ENCODE measurements at regions not wholly inside any gene's neighbourhood (a gene's known extent, or its start where the extent isn't known, plus 50 kb on each side); places are given as distances from the start of the nearest gene placed in this dataset.

DNA sequence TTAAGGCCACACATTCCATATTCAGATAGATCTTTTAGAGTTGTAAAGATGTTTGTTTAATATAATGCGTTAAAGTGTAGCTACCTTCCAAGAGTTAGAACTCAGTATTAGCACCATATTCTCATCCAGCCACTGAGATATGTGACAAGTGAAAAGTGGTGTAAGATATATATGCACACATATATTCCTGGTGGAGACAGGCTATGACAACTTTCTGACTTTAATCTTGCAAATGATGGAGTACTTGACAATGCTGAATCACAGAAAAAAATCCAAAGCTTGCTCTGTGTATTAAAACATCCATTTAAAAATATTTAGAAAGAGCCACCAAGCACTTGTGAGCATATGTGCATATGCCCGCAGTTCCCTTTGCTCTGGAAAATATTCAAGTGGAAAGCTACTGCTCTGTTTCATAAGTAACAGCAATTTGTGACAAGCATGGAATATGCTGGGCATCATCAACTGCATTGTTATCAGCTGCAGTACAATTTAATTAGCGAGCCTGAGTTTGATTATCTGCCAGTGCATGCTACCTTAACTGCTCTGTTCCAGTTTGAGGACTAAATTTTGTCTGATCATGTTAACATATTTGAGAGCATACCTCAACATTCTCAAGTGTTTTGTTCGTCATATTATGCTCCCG is 64.8 kb downstream of the VIP start:
- TF ChIP-seq, protein P1, sequence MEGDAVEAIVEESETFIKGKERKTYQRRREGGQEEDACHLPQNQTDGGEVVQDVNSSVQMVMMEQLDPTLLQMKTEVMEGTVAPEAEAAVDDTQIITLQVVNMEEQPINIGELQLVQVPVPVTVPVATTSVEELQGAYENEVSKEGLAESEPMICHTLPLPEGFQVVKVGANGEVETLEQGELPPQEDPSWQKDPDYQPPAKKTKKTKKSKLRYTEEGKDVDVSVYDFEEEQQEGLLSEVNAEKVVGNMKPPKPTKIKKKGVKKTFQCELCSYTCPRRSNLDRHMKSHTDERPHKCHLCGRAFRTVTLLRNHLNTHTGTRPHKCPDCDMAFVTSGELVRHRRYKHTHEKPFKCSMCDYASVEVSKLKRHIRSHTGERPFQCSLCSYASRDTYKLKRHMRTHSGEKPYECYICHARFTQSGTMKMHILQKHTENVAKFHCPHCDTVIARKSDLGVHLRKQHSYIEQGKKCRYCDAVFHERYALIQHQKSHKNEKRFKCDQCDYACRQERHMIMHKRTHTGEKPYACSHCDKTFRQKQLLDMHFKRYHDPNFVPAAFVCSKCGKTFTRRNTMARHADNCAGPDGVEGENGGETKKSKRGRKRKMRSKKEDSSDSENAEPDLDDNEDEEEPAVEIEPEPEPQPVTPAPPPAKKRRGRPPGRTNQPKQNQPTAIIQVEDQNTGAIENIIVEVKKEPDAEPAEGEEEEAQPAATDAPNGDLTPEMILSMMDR (IDR thresholded peaks at IDR 0.05) = no peak
- TF ChIP-seq POLR2A (IDR thresholded peaks at IDR 0.05) = no peak

All from heart left ventricle (tissue), 13 donors.